Myocyte (in vitro differentiated cells): ENCODE measurements at regions not wholly inside any gene's neighbourhood (a gene's known extent, or its start where the extent isn't known, plus 50 kb on each side); places are given as distances from the start of the nearest gene placed in this dataset.
"Not testable (repeated sequence)": the region's sequence is repeated elsewhere in the genome, so short reads cannot be mapped to it uniquely, and the experiment has no call there.

Experiments
- DNase-seq: peaks from one replicate; pipeline ENCODE4 v3.0.0-alpha.2; 2012; ENCODE audit warnings: low read depth

DNA sequence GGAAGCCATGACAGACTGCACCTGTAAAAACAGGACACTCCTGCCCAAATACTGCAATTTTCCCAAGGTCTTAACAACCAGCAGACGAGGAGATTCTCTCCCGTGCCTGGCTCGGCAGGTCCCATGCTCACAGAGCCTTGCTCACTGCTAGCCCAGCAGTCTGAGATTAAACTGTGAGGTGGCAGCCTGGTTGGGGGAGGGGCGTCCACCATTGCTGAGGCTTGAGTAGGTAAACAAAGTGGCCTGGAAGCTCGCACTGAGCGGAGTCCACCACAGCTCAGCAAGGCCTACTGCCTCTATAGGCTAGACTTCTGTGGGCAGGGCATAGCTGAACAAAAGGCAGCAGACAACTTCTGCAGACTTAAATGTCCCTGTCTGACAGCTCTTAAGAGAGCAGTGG lies 80.3 kb downstream of the ANXA5 start:
- DNase-seq: not testable (repeated sequence)

DNA sequence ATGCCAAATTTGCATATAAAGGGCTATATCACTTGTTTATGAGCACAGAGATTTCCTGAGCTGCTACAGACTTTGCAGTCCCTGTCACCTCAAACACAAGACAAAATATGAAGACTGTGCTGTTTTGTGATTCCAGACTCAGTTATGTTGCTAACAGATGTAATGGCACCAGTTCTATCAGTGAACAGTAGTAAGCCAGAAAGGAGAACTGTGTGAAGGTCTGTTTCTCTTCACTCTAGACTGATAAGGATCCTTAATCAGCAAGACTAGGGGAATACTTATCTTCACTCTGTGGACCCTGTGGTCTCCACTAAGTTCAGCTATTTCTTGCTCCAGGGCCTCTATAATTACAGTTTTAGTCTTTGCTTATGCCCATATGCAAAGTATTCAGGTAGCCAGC lies 82.7 kb downstream of the ANXA5 start:
- no peak for DNase-seq

DNA sequence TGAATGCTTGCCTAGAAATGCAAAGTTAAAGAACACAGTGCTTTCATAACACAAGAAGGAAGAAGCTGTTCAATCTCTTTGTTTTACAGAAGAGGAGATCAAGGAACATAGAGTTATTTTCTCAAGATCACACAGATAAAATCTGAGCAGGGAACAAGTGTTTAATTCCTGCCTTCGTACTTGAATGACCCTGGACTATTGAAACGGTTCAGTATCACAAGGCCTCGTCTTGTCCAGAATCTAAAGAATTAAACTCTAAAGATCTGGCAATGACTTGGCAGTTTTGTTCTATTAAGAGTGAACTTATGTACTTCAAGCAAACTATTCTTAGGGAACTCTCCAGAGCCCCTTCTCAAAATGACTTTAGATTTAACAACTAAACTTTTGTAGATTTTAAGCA lies 97.7 kb downstream of the ANXA5 start:
- no peak for DNase-seq

DNA sequence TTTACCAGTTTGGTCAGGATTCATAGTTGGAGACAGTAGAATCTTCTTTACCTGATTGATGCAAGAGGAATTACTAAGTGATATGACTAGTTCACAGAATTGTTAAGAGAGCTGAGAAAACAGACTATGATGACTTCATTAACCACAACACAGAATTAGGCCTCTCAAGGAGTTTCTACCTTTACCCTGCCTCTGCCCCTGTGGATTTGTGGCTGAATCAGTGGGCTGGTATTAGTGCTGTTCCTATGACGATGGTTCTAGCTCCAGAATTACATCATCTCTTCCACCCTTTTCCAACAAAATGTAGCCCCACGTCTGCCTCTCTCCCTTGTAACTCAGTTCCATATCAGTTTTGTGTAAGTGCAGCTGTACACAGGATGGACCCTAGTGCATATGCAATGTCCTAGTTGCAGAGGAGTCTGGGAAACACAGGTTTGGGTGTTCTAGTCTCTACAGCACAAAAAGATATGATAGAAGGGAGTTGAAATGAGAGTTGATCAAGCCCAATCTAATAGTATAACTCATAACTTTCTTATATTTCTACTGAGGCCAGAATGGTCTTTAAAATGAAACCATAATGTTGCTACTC lies 99.3 kb downstream of the ANXA5 start:
- no peak for DNase-seq

DNA sequence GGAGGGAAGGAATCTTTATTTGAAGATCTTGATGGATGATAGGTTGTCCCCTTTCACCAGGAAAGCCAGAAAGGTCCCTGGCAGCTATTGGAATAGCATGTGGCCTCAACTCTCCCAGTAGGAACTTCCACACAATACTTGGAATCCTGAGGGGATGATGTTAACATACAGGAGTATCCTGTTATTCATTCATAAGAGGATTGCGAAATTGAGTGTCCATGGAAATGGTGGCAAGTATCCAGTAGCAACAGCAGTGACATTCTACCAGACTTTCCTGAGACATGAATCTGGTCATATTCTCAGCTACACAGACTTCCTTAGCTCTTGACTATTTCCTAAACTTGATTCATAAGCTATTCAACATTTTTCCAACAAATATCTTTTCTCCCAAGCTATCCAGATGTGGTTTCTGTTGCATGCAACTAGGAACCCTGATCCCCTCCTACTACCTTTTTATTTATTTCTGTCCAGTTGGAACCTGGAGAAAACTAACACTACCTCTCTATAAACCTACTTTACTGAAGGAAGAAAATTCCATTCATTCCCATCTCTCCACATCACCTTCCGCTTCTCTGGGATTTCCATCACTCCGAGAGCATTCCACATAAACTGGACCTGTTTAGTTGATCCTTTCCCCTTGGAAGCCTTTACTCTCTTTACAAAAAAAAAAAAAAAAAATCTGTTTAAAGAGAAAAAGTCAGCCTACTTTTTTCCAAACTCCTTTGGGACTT lies 101.8 kb downstream of the ANXA5 start:
- DNase-seq: peak; percentile 23

DNA sequence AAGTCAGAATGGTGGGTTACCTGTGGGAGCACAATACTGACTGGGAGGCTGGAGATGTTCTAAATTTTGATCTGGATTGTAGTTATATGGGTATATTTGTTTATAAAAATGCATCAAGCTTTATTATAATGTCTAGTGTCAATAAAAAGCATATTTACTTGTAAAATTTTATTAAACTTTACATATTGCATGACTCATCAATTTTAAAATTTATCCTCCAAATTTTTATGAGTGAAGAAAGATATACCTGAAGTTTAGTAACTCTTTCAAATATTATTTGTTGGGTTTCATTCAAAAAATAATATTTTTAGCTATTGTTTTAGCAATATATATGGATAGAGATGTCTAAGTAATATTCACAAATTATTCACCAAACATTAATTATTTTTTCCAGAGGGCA lies 103.0 kb downstream of the ANXA5 start:
- DNase-seq: no peak

DNA sequence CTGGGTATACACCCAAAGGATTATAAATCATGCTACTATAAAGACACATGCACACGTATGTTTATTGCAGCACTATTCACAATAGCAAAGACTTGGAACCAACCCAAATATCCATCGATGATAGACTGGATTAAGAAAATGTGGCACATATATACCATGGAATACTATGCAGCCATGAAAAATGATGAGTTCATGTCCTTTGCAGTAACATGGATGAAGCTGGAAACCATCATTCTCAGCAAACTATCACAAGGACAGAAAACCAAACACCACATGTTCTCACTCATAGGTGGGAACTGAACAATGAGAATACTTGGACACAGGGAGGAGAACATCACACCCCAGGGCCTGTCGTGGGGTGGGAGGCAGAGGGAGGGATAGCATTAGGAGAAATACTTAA lies 104.5 kb downstream of the ANXA5 start:
- DNase-seq: not testable (repeated sequence)

DNA sequence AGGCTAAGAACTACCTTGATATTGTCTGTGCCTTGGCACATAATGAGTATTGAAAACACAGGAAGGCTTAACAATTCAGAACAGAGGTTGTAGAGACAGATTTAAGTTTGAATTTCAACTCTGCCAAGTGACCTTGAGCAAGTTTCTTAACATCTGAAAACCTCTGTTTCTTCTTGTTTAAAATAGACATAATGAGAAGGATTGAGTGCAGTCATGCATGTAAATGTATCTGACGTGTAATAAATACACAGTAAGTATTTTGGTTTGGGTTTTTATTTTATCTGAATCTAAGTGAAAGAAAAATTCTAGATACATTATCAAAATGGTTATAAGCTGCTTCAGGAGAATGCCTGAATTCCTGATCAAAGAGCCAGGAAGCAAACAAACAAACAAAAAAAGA lies 111.9 kb downstream of the ANXA5 start:
- no peak for DNase-seq

DNA sequence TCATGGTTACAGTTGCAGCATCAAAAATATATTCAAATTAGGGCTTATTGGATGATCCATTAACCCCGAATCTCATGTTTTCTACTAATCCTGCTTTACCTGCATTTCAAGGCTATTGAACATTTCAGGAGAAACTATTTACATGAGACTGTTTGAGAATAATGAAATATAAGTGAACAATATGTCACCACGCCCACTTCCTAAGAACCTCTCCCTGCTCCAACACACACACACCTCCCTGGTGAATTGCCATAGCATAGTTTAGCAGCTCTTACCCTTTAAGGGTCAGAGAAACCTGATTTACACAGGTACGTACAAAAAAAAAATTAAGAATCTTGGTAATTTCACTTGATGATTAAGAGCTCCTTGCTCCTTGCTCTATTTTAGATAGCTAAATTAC lies 113.4 kb downstream of the ANXA5 start:
- DNase-seq: no peak

DNA sequence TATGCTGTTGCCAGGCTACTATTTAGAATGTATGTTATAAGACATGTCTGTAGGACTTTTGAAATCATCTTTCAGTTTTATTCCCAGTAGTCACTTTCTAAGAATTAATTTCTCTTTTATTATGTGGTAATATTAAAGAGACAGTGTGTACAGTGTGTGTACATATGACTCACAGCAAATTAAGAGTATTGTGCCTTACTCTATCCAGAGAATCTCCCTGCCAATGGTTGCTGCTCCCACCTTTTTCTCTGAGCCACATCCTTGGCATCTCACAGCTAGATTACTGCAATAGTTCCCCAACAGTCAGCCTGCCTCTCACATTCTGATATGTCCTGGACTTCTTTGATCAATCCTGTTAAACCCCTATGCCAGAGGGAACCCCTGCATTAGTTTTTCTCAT lies 114.5 kb downstream of the ANXA5 start:
- DNase-seq: no peak

DNA sequence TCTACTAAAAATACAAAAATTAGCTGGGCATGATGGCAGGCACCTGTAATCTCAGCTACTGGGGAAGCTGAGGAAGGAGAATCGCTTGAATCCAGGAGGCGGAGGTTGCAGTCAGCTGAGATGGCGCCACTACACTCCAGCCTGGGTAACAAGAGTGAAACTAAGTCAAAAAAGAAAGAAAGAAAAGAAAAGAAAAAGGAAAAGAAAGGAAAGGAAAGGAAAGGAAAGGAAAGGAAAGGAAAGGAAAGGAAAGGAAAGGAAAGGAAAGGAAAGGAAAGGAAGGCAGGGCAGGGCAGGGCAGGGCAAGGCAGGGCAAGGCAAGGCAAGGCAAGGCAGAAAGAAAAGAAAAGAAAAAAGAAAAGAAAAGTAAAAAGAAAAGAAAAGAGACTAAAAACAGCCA lies 121.4 kb downstream of the ANXA5 start:
- not testable (repeated sequence) for DNase-seq

DNA sequence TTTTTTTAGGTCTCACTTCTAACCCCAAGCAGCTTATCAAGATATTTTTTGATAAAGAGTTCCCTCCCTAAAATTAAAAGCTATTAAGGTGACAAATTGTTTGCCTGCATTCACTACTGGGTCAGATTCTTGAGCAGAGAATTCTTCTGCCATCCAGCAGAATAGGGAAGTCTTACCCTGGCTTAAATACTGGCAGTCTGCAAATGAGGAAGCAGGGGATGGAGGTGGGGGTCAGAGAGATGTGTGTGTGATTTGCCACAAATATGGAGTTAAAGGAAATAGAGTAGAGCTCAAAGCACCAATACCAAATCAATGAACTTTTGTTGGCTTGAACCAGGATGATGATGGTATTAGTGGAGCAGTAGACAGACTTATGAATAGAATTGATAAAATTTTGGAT lies 122.2 kb downstream of the ANXA5 start:
- DNase-seq: no peak

DNA sequence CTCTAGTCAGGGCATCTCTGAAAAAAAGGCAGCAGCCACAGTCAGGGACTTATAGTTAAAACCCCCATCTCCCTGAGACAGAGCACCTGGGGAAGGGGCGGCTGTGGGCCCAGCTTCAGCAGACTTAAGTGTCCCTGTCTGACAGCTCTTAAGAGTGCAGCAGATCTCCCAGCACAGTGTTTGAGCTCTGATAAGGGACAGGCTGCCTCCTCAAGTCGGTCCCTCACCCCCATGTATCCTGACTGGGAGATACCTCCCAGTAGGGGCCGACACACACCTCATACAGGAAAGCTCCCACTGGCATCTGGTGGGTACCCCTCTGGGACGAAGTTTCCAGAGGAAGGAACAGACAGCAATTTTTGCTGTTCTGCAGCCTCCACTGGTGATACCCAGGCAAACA lies 129.0 kb downstream of the ANXA5 start:
- DNase-seq: no peak

DNA sequence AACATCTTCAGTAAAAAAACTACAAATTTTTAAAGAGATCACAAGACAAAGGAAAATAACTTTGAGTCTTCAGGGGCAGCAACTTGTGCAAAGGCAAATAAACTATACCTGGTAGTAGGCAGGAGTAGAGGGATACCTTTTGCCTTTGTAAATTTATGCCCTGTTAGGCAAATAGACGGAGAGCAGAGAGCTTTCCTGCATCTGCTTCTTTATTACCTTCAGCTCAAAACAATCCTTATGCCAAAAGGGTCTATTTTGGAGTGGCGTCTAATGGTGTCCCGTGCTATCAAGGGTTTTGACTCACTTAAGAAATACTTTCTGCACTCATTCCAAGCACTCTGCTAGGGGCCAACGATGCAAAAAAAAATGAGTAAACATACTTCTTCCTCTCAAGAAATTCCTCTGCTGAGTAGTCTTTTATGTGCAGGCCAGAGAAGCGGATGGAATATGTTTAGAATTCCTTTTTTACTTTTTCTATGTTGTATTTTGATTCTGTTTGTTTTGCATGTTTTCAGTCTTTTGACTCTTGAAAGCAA lies 131.9 kb downstream of the ANXA5 start:
- no peak for DNase-seq

DNA sequence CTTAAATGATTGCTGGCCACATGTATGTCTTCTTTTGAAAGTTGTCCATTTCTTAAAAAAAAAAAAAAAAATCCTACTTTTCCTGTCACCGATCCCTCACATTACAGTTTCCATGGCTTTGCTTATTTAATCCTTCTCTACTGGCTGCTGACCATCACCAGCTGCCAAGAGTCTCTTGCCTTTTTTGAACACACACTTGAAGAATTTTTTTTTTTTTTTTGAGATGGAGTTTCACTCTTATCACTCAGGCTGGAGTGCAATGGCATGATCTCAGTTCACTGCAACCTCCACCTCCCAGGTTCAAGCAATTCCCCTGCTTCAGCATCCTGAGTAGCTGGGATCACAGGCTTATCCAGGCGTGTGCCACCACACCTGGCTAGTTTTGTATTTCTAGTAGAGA lies 134.0 kb downstream of the ANXA5 start:
- no peak for DNase-seq

DNA sequence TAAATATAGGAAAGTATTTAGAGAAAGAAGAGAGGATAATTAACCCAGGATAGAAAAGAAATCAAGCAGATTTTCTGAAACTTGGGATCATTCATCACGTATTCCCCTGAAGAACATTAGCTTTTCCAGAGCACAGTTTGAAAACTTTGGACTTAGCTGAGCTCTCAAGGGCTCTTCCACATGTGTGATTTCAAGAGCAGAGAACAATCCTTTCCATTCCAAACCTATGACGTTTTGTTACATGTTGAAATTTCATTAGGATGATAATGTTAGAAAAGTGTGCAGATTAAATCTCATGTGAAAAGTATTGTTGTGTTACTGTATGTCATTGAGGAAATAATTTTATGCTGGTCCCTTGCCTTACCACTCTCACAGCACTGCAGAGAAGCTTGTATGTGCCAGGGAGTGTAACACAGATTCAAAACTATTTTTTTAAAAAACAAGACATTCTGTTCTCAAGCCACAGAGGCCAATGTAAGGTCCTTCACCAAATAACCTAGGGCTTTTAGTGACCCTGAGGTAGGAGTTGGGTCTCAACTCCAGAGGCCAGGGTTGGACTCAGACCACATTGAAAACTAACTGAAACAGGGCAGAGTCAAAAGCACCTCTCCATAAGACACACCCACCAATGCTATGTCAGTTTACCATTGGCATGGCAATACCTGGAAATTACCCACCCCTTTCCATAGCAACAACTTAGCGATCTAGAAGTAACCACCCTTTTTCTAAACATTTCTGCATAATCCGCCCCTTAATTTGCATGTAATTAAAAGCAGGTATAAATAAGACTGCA lies 141.3 kb downstream of the ANXA5 start:
- DNase-seq: no peak

DNA sequence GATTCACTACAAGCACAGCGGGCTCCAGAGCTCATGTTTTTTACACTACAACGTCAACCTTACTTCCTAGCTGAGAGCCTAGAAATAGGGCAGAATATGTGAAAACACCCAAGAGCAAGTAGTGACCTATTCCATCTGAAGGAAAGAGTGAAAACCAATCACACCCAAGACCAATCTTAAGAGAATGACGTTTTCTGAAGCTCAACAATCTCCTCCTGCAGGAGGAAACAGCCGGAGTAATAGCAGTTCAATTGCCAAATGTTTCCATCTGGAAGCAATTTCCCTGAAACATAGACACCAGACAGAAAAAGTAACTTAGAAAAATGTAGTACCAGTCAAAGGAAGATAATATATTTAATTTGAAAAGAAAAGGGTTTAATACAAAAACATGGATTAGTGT lies 142.4 kb downstream of the ANXA5 start:
- no peak for DNase-seq

DNA sequence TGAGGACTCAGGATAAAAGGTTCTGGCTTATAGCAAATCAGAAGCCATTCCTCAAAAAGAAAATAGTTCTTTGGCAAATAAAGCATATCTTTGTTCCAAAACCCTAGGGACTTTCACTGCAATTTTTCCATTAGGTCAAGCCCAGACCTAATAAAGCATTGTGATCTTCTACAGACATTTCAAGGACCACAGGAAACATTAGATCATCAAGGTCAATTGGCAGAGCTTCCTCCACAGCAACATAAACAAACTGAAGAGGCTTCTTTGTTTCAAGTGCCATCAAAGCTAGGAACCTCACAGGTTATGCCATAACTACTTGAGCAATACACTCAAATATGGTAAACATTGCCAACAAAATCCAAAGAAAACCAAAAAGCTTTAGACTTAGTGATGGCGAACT lies 144.9 kb downstream of the ANXA5 start:
- DNase-seq: no peak

DNA sequence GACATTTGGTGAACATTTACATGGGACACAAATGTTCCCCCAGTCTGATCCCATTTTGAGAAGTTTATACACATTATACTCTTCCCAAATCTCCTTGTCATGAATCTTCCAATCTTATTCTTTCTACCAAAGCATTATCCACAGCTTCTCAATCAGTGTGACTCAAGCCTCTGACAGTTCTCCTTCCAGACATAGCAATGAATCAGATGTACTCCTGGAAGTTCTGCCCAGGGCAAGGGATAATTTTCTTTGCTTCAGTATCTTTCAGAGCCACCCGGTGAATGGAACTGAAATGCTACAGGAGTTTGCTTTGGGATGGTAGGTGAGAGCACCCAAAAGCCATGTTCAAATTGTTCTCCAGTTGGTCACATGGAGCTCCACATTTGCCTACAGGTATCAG lies 145.5 kb downstream of the ANXA5 start:
- DNase-seq: no peak

DNA sequence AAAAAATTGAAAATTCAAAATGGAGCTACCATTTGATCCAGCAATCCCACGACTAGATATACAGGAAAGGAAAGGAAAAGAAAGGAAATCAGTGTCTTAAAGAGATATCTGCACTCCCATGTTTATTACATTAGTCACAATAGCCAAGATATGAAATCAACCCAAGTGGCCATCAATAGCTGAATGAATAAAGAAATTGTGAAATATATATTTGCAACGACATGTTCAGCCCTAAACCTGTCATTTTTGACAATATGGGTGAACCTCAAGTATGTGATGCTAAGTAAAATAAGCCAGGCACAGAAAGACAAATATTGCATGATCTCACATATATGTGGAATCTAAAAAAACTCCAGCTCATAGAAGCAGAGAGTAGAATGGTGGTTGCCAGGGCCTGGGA lies 155.1 kb downstream of the ANXA5 start:
- DNase-seq: no peak

DNA sequence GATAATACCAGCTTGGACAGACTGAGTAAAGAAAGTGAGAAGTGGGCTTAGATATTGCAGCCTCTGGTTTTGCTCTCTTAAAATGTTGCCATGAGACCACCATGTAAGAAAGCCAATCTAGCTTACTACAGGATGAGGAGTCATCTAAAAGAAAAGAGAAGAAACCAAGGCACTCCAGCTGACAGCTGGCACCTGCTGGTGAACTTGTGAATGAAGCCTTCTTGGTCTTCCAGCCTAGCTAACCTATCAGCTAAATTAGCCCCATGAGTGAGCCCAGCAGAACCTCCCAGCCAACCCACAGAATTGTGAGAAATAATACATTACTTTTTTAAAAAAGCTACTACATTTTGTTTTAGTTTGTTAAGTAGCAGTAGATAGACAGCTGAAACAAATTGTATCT lies 154.5 kb upstream of the QRFPR start:
- DNase-seq: no peak

DNA sequence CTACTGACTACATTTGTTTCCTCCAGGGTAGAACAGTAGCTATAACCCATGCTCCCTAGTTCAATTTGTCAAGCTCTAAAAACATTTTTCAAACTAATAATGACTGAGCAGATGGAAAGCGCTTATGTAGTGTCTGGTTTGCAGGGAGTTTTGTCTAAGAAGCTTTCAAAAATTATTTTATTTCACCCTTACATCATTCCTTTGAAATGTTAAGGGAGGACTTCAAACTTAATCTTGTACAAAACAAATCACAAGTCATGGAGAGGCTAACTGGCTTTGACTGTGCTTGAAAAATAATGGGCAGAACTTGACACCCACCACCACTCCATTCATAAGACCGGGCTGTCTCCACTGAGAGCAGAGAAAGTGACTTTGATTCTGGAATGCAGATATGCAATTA lies 153.4 kb upstream of the QRFPR start:
- no peak for DNase-seq
